ENCODE measurements at regions not wholly inside any gene's neighbourhood (a gene's known extent, or its start where the extent isn't known, plus 50 kb on each side); places are given as distances from the start of the nearest gene placed in this dataset.
A peak's percentile ranks its signal among the peaks of the same experiment; 100 is the strongest.

GRCh38 chr21:41651406-41651805 lies 115.4 kb downstream of the RIPK4 start:
- no peak for DNase-seq

- no peak for DNase-seq
These were observed 116.2 kb downstream of the RIPK4 start for GRCh38 chr21:41650526-41651145.

- DNase-seq: no peak
These were observed 118.2 kb downstream of the RIPK4 start for GRCh38 chr21:41648591-41649031.

GRCh38 chr21:41647806-41648561 lies 118.9 kb downstream of the RIPK4 start:
- DNase-seq: no peak

GRCh38 chr21:41643246-41643966 lies 123.4 kb downstream of the RIPK4 start:
- DNase-seq: no peak

GRCh38 chr21:41641821-41642701 lies 124.8 kb downstream of the RIPK4 start:
- no peak for DNase-seq

DNA sequence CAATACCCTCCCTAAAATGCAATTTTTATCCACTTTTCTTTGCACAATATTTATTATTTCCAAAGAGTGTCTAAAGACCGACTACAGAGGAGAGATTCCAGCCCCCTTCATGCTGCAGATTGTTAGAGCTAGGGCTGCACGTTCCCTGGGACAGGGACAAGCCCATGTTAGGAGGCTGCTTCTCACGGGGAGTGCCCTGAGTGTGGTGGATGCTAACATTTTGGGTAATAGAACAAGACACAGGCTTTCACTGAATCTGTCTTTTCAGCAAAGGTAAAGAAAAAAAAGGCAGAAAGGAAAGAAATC lies 125.4 kb downstream of the RIPK4 start:
- no peak for DNase-seq

DNA sequence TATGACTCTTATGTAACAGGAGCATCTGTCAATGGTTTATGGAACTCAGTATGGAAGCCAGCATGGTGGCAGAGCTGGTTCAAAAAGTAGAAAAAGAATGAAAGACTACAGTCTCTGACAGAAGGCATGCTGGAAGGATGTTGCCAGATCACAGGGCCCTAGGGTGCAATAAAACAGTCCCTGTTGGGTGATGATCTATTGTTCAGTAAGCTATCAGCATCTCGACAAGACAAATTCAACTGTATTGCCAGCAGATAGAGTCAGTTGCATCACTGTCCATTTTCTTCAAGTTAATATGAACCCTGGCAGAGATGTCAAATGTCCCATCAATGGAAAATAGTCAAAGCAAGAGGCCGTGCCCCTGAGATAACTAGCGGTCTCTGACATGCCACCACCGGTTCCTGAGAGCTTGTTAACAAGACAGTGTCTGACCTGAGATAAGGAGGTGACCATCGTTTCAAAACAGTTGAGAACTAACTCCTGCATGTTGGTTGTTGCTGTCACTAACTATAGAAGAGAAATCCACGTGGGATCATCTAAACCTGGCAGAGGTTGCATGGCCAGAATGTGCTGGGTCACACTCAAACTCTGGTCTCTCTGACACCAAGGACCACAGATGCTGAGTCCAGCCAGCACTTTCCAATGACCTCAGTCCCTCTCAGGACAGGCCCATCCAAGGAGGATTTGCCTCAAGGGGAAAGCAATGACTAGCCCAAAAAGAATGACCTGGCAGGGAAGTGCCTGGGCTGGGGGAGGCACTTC lies 125.9 kb downstream of the RIPK4 start:
- DNase-seq: no peak

DNA sequence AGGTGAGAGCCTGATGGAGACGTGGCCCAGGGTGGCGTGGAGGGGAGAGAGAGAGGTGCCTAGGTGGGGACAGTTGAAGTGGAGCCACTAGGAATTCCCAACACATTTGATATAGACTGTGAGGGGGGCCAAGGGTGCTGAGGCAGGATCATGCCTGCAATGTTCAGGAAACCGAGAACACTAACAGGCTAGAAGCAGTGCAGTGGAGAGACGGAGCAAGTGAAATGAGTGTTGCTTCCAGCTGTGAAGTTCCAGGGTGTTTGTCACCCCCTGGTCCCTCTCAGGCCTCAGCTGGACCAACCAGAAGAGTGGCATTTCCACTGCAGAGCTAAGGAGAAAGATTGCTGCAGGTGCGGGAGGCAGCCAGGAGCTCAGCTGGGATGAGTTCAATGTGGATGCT lies 127.1 kb downstream of the RIPK4 start:
- DNase-seq: no peak

GRCh38 chr21:41639336-41639735 lies 127.5 kb downstream of the RIPK4 start:
- DNase-seq: no peak

DNA sequence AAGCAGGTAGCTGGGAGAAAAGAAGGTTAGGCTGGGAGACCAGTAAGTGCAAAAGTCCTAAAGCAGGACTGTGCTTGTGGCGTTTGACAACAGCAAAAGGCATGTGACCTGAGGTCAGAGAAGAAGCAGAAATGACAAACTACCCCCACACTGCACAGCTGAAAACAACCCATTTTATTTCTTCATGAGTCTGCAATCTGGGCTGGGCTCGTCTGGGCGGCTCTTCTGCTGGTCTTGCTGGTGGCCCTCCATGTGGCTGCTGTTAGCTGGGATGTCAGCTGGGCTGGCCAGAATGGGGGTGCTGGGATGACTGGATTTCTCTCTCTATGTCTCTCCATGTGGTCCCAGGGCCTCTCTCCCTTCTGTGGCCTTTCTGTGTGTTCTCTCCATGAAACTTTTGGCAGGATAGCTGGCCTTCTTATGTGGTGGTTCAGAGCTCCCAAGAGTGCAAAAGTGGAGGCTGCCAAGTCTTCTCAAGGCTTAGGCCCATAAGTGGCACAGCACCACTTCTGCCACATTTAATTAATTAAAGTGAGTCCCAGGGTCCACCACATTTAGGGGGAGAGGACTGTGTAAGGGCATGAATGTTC lies 128.6 kb downstream of the RIPK4 start:
- DNase-seq: no peak

GRCh38 chr21:41636636-41637630 lies 129.0 kb upstream of the TMPRSS2 start:
- DNase-seq: peak; percentile 31

GRCh38 chr21:41635874-41636273 lies 127.9 kb upstream of the TMPRSS2 start:
- no peak for DNase-seq

DNA sequence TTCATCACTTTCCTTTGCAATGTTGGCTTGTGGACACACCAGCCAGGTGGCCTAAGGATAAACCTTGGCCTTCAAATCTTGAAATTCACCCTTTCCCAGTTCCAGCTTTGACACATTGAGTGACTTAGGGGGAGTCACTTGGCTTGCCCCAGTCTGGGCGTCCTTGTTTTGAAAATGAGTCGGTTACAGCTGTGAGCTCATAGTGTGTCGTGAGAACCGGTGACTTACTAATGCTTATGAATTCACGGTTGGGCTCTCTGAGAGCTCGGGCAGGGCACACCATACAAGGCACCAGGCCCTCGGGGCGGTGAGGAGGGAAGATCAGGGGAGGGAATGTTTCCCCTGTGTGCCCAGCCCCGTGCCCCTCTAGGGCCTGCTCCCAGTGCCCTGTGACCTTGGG lies 126.9 kb upstream of the TMPRSS2 start:
- DNase-seq: no peak

GRCh38 chr21:41634211-41634694 lies 126.3 kb upstream of the TMPRSS2 start:
- DNase-seq: no peak

DNA sequence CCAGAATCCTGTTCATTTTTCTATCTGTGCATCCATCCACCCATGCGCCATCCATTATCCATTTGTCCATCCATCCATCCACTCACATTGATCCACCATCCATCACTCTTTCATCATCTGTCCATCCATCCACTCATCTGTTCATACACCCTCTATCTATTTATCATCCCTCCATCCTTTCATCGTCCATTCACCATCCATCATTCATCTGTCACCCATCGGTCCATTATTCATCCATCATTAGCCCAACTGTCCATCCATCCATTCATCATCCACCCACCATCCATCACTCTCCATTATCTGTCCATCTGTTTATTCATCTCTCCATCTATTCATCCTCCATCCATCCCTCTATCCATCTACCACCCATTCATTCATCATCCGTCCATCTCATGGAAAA lies 125.7 kb upstream of the TMPRSS2 start:
- no peak for DNase-seq

DNA sequence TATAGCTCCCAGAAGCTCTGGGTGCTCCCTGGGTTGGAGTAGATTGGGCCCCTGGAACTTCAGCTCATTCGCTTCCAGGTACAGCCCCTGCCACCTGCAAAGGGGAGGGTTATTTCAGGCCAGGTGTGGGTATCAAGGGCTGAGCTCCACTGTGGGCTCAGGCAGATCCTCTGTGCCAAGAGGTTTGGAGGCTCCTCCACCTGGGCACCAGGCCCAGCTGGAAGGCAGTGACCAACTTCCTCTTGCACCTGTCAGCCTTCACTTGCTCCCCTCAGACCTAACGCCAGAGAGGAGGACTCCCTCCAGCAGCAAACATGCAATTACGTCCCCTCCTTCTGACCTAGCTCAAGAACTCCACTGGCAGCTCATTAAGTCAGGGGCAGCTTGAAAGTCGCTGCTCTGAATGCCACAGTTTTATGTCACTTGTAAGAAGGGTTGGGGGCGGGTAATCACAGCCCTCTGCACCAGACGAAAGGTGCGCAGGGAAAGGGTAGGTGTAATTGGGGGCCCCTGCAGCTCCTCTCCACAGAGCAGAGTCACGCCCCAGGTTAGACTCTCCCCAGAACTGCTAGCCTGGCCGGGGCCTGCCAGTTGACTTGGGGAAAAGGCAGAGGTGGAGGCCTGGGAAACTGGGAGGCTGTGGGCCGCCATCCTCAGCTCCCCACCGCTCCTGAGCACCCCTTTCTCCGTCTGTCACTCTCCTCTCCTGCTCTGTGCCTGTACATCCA lies 125.0 kb upstream of the TMPRSS2 start:
- no peak for DNase-seq

DNA sequence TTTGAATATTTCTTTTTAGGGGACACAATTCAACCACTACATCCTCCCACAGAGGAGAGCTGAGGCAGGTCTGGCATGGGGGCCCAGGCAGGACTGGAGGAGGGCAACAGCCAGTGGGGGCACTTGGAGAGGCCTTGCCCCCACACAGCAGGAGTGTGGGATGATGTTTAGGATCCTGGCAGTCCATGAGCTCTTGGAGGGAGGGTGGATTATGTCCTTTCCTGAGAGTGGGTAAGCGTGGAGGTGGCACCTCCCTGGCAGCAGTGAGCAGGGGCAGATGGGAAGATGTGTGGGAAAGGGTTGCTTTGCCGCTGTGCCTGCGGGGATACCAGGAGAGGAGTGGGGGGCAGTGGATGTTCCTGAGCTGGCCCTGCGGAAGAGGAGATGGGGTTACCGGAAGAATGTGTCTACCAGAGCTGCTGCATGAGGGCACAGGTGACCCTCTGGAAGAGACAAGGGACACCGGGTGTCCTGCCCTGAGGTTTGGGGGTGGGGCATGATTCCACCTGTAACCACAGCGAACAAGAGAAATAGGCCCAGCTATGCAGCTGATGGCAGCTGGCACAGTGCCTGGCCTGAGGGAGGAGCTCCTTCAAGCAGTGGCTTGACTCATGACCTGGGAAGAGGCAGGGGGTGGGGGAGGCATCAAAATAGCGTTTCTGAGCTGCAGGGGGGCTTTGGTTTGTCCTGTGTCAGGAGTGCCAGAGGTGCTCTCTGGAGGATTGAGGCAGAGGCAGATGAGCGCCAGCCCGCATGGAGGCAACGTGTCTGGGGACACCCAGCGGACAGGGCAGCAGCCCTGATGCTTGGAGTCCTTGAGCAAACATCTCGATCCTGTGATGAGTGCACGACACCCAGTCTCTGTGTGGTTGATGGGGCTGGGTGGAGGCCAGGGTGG lies 123.9 kb upstream of the TMPRSS2 start:
- no peak for DNase-seq

- no peak for DNase-seq
These were observed 123.0 kb upstream of the TMPRSS2 start for GRCh38 chr21:41630917-41631316.
